Epidermal melanocyte (primary cell): ENCODE measurements at regions not wholly inside any gene's neighbourhood (a gene's known extent, or its start where the extent isn't known, plus 50 kb on each side); places are given as distances from the start of the nearest gene placed in this dataset.
A peak's percentile ranks its signal among the peaks of the same experiment; 100 is the strongest.
"Not testable (repeated sequence)": the region's sequence is repeated elsewhere in the genome, so short reads cannot be mapped to it uniquely, and the experiment has no call there.

ENCODE experiments used
- DNase-seq: peaks from one replicate; pipeline ENCODE4 v3.0.0; 2011; ENCODE audit warnings: low spot score; ENCODE audit not compliant: insufficient read length

DNA sequence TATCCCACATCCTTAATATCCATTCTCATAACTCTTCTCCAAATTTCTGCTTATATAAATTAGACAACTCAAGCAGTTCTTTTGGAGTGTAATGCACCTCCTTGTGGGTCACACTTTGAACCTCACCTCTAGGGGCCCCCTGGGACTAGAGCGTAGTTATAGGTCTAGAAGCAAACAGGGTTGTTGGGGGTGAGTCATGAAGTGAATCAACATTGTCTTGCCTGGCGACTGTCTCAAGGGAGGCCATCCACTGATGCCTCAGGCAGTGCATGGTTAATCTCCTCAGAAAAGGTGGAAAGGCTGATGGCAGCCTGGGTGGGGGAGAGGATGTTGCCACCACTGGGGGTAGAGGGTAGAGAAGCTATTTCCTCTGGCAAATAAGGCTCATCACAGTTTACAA, 129.1 kb downstream of the TNFRSF21 start:
- DNase-seq, result no peak

DNA sequence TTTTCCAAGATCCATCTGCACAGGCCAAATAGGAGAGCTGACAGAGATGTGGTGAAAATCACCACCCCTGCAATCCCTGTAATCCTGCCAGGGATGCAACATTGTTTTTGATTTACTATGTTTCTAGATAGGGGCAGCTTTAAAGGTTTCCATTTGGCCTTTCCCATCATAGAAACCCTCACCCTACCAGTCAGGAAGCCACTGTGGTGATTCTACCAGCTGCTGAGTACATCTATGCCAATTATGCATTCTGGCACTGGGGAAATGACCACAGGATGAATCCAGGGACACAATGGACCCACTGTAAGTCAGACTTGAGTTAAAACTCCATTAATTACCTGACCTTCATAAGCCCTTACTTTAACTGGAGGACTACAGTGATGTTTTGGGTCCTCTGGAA, 130.4 kb downstream of the TNFRSF21 start:
- DNase-seq, result no peak

DNA sequence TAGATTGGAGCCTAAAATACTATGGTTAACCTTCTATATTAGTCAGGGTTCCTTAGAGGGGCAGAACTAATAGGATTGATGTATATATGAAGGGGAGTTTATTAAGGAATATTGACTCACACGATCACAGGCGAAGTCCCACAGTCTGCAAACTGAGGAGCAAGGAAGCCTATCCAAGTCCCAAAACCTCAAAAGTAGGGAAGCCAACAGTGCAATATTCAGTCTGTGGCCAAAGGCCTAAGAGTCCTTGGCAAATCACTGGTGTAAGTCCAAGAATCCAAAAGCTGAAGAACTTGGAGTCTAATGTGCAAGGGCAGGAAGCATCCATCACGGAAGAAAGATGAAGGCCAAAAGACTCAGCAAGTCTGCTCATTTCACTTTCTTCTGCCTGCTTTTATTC, 133.5 kb upstream of the ADGRF1 start:
- no peak for DNase-seq

DNA sequence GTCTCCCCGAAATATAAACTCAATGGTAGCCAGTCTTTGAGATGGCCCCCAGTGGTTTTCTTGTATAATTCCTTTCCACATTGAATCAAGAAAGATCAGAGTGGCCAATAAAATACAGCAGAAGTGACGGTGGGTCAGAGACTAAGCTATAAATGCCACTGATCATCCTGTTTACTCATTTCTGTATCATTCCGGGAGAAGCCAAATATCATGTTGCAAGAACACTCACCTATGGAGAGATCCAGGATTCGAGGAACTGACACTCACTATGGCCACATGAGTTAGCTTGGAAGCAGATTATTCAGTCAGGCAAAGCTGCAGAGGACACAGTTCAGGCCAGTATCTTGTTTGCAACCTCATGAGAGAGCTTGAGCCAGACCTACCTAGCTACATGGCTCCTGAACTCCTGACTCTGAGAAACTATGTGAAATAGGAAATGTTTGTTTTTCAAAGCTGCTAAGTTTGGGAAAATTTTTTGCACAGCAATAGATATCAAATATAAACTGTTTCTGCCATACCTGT, 132.4 kb upstream of the ADGRF1 start:
- DNase-seq, result no peak

DNA sequence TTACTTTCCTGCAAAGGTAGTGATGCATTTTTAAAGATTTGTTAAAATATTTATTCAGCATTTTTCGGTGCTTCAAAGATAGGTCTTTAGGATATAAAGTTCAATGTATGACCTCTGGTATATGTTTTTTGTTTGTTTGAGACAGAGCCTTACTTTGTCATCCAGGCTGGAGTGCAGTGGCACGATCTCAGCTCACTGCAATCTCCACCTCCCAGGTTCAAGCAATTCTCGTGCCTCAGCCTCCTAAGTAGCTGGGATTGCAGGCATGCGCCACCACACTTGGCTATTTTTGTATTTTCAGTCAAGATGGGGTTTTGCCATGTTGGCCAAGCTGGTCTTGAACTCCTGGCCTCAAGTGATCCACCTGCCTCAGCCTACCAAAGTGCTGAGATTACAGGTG, 131.9 kb upstream of the ADGRF1 start:
- not testable (repeated sequence) for DNase-seq

DNA sequence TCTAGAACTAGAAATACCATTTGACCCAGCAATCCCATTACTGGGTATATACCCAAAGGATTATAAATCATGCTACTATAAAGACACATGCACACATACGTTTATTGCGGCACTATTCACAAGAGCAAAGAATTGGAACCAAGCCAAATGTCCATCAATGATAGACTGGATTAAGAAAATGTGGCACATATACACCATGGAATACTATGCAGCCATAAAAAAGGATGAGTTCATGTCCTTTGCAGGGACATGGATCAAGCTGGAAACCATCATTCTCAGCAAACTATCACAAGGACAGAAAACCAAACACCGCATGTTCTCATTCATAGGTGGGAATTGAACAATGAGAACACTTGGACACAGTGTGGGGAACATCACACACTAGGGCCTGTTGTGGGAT, 131.0 kb upstream of the ADGRF1 start:
- DNase-seq, result not testable (repeated sequence)

DNA sequence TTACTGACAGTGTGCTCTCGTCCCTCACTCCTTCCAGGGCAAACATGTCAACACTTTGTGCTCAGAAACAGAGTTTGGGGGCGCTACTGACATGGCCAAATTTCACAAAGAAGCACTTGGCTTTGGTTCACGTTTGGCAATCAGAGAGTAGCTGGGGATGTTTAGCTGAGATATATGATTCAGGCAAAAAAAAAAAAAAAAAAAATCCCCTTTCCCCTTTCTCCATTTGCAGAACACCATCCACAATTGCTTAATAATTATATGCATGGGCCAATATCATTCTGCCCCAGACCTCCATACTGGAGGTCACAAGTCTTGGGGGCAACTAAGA, 128.4 kb upstream of the ADGRF1 start:
- DNase-seq, result no peak

DNA sequence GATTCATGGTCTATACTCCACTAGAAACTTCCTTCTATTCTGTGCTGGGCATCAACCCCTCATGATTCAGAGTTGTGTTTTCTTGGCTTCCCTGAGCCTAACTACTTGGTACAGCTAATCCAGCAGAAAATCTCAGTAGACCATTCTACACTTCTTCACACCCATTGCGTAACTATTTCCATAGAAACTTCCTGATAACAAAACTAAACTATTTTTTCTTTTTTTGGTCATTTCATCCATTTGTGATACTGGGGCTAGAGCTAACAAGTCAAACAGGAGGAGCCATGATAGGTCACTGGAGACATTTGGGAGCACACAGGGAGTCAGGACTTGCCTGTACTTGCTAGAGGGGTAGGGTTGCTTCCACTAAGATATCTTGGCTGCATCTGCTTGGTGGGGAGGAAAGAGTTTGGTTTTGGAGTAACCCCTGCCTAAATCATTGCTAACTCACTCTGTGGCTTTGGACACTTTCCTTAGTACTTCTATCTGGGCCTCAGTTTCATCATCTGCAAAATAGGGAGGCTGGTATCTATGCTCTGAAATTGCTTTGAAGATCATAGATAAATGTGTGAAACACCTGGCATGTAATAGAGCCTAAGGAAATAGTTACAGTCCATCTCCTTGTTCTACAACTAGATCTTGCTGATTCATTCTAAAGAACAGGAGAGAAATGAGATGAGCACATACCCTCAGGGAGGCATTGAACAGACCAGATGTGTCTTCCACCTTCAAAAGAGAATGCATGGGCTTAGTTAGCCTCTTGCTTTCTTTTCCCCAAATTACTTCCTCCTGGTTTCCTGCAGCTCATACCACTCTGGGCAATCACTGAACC, 127.9 kb upstream of the ADGRF1 start:
- DNase-seq, result no peak

DNA sequence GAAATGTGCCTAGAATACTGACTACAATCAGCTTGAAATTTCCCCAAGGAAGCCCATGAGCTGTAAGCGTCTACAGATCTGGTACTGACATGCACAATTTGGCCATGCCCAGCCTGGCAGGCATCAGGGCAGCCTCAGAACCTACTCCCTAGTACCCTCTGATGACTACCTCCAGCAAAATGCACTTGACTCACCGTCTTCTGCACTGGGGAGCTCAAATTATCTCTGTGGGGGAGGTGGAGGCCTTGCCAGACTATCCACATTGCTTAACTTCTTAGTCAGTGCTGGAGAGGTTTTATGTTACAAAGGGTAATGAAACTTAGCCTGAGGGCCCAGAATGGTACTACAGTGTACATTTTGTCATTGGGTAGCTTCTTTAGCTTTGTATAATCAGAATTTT, 126.0 kb upstream of the ADGRF1 start:
- DNase-seq, result peak; percentile 64

DNA sequence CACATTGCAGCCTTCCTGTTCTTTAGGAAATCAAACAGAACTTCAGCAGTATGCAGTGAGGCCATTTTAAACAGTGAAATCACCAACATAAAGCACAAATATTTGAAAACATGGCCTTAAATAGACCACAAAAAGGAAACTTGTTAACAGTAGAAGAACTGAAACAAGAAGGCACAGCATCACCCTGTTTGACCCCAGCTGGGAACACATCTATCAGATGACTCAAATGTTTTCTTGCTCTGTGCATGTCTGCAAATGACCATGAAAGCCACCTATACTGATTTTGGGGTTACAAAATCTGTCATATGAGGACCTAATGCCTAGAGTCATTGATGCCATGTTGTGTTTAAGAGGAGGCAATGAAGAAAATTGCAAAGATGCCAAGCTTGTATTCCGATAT, 123.8 kb upstream of the ADGRF1 start:
- no peak for DNase-seq

DNA sequence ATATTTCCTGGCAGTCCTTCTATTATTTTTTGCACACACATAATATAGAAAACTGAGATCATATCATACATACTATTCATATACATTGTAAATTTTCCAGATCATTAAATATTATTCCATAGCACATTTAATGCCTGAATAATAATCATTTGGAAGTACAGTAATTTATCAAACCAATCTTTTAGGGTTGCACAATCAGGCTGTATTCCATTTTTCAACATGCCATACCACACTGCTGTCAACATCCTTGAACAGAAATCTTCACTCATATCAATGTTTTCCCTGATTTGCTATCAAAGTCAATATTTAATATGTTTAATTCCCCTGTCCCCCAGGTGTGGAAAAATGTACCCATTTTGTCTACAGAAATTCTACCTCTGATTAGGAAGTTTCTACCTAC, 122.7 kb upstream of the ADGRF1 start:
- no peak for DNase-seq

DNA sequence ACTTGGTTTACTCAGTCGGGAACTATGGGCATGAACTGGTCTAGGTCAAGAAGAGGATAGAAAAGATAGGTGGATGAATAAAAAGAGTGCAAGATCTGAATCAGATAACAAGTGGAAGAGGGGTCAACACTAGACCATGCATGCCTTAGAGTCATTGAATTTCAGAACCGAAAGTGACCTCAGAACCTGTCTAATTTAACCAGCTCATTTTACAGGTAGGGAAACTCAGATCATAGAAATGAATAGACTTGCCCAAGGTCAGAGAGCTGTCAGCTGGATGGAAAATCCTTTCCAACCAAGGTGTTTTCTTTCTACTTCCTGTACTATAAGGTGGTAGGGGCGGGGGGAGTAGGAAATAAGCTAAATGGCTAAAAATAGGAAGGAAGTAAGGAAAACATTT, 121.4 kb upstream of the ADGRF1 start:
- no peak for DNase-seq

DNA sequence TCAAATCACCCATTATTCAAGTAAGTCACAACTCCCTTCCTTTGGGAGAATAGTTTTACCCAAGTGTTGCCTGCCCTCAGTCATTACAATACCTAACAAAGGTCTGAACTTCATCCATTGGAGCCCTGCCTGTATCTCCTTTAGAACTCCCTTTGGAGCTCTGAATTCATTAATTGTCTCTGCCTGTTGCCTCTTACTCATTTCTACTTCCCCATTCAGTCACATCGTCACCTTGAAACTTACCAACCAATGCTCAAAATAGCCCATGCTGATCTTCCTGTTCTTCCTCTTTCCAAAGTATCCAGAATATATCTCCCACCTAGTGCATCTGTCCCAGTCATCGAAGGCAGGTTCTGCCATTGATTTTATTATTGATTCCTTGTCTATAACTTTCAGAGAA, 120.7 kb upstream of the ADGRF1 start:
- no peak for DNase-seq

DNA sequence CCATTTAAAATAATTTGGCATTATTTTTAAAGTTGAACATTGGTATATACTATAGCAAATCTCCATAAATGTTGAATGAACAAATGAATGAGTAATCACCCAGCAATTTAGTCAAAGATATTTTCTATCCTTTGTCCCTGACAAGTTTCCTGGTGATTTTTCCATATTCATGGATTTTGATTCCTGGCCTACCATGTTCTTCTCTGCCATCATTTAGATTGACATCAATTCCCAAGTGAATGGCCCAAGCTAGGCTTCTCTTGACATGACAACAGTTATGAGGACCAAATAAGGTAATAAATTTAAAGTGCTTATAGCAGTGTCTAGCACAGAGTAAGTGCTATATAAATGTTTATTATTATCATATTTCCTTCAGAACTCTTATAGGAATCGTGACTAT, 120.1 kb upstream of the ADGRF1 start:
- DNase-seq, result no peak

DNA sequence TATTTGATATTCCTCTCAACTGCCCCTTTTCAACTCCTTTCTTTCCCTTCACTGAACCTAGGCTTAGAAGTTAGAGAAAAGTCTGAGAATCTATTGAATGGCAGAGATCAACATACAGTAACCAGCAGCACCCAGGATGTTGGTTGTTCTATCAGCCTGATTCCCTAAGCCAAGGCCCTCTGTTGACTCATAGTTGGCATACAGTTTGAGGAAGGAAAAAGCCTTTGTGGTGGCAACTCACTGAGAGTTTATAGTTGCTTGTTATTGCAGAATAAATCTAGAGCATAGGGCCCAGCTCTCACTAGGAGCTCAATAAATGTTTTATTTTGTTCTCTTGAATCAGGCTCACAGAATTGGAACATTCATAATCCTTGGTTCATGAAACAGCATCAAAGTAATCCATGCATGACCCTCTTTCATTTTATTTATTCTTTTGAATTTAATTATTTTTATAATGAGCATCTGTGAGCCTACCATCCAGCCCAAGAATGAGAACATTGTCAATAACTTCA, 119.1 kb upstream of the ADGRF1 start:
- no peak for DNase-seq

DNA sequence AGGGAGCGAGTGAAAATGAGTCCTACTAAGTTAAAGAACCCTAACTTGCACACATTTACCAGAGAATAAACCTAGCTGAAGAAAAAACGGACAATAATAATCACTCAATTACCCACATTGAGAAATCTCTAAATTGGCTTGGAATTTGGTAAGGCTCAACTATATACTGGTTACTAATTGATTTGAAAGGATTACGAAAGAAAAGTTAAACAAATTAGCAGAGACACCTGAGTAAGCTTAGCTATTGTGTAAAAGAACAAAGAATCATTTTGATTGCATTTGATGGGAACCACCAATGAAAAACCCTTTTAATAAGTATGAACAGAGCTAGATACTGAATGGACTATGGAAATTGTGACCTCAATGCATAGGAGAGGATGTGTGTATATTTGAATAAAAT, 118.6 kb upstream of the ADGRF1 start:
- no peak for DNase-seq

DNA sequence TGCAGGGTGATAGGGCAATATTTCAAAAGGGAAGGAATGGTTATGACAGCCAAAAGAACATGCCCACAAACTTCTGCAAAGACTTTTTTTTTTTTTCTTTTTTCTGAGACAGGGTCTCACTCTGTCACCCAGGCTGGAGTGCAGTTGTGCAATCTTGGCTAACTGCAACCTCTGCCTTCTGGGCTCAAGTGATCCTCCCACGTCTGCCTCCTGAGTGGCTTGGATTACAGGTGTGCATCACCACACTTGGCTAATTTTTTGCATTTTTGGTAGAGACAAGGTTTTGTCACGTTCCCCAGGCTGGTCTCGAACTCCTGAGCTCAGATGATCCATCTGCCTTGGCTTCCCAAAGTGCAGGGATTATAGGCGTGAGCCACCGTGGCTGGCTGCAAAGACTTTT, 117.6 kb upstream of the ADGRF1 start:
- DNase-seq, result no peak

DNA sequence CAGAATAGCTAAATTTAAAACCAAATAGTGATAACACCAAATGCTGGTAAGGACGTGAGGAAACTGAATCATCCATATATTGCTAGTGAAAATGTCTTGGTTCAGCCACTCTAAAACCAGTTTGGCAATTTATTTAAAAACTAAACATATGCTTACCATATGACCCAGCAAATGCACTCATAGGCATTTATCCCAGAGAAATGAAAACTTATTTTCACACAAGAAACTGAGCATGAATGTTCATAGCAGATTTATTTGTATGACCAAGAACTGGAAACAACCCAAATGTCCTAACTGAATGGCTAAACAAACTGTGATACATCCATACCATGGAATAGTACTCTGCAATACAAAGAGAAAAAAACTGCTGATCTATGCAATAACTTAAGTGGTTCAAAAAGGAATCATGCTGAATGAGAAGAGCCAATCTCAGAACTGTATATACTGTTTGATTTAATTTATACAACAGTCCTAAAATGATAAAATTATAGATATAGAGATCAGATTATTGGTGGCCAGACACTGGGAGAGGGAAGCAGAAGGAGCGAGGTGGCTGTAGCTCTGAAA, 115.6 kb upstream of the ADGRF1 start:
- DNase-seq, result no peak

DNA sequence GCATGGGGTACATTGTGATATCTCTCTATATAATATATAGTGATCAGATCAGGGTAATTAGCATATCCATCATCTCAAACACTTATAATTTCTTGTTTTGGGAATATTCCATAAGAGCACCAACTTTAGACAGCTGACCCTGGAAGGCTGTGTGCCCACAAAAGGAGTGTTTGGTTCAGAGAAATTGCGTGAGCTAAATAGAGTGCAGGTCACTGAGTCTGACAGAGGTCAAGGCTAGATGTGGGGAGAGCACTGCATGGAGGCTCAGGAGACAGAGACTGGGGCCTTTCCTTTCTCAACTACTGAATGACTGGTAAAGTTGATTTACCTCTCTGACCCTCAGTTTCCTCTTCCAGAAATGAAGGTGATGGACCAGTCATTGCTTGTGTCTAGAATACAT, 114.9 kb upstream of the ADGRF1 start:
- no peak for DNase-seq

DNA sequence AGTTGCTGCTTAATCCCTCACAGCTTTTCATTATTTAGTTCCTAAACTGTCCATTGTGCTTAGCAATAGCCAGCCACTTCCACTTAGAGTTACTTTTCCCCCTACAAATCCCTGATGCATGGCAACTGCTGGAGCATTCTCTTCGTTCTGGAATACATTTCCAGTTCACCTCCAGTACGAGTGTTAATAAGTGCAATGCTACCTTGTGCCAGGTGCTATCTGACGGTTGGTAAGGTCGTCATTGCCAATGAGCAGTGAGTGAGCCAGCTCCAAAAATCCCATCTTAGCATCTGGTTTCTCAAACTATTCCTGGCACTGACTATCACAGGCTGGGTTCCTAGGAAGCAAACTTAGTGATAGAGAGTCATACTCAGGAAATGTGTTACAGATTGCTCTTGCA, 114.1 kb upstream of the ADGRF1 start:
- no peak for DNase-seq

DNA sequence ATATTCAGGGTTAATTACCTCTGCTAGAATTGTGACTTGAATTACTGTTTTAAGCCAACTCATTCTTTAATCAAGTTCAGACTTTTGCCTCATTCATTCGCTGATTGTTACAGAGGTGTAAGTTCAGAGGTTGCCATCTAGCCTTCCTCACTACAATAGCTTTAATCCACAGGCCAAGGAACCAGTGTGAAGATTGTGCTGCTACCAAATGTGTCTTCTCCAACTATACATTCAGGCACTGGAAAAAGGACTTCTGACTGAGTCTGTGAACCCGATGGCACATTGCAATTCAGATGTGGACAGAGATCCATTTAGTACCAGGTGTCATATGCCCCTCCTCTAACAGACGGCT, 111.2 kb upstream of the ADGRF1 start:
- no peak for DNase-seq

DNA sequence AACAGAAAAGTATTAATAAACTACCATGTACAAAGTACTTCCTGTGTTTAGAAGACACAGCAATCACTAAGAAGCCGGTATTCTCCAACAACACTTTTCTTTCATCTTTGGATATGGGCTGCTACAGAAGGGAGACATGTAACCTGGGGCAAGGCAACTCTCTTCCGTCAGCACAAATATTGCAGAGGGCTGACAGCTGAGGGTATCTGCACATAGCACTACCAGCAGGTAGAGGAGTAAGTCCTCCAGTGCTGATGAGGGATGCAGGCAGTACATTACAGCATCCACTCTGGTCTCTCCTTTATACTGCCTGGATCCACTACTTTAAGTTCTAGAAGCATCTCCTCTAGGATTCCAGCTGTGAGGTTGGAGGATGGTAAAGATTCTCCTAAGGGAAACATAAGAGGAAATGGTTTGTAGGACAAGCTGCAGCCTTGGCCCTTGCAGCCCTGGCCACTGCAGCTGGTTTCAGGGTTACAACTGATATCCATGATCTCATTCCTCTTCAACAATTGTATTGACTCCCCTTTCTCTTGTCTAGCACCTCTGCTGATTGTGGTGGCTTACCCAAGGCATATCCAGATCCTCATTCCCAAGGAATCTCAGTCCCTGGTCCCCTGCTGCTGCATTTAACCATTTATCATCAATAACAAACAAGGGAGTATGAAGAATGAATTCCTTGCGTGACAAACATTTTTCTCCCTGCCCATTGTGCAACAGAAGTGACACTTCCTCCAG, 110.7 kb upstream of the ADGRF1 start:
- no peak for DNase-seq
